GM19372 (cell line): ENCODE measurements at regions not wholly inside any gene's neighbourhood (a gene's known extent, or its start where the extent isn't known, plus 50 kb on each side); places are given as distances from the start of the nearest gene placed in this dataset.

Source experiments
- ATAC-seq: cut with Tn5 transposase; IDR thresholded peaks from one replicate; pipeline ENCODE4 v1.9.1; 2021; ENCODE audit warnings: mild to moderate bottlenecking, low read depth, moderate library complexity; ENCODE audit not compliant: unreplicated experiment

DNA sequence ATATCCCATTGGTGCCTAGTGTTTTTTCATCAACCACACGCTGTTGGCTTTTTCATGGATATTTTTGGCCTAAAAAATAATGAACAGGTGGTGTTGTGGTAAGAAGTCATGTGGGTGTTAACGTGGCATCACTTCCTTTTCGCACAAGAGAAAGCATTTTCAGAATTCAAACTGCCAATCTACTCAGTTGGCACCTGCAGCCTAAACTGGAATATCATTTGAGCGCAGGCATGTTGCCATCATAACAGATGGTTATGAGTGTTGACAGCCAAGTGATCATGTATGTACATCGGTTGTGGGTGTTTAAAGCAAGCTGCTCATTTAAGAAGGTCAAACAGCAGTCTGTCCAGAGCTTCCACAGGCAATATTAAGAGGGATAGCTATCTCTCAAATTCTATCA lies 1963.0 kb downstream of the NCAM2 start:
- ATAC-seq, result no peak

- ATAC-seq, result no peak
These were observed 1967.4 kb downstream of the NCAM2 start for GRCh38 chr21:22965455-22966135.

DNA sequence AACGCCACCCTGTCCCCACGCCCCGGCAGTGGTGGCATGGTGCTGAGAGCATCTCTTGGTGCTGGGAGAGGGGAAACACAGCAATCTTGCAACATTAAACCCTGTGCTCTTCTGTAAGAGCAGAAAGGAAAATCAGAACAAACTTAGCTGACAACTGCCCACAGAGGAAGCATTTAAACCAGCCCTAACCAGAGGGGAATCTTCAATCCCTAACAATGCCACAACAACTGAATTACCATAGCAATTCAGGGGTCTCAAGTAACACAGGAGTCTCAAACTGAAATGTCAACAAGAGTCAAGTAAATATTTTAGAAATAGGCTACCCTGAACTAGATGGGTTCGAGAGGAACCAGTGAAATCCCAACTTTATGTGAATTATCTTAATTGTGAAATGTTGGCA lies 1983.6 kb downstream of the NCAM2 start:
- ATAC-seq, result no peak

- no peak for ATAC-seq
These were observed 1994.9 kb downstream of the NCAM2 start for GRCh38 chr21:22993144-22993543.

DNA sequence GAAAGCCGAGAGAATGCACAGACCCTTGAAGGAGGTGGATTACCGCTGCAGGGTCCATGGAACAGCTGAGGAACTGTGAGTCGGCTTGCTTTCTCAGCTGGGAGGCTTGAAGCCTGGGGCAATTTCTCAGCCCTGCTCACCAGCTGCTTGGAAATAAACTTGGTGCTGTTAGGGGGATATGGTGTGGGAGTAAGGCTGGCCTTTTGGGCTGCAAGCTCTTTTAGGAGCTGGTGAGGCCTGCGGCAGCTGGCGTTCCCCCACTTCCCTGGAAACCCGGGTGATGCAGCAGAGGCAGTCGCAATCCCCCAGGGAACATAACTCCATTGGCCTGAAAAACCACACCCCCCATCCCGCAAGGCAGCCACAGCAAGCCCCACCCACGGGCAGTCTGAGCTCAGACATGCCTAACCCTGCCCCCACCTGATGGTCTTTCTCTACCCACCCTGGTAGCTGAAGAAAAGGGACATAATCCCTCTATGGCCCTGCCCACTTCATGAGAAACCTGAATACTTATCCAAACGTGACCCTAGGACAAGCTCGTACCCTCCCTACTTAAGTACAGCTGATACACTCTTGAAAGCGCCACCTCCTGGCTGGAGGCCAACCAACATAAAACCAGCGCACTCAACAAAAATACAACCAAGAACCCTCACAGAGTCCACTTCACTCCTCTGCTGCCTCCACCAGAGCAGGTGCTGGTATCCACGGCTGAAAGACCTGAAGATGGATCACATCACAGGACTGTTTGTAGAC lies 1995.8 kb downstream of the NCAM2 start:
- no peak for ATAC-seq

DNA sequence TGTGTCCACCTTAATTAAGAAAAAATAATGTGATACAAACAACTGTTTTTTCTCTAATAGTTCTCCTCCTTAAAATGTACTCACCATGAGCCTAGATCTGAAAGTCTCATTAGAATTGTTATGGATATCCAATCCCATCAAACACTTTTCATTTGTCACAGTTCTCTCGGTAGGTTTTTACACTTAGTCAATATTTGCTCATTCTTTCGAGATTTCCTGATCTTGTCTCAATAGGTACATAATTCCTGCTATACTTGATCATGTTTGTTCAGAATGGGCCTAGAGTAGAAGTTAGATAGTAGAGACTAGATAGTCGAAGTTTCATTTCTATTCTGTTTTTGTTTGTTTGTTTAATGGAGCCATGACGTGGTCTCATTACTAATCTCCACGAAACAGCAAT lies 2005.7 kb downstream of the NCAM2 start:
- no peak for ATAC-seq

DNA sequence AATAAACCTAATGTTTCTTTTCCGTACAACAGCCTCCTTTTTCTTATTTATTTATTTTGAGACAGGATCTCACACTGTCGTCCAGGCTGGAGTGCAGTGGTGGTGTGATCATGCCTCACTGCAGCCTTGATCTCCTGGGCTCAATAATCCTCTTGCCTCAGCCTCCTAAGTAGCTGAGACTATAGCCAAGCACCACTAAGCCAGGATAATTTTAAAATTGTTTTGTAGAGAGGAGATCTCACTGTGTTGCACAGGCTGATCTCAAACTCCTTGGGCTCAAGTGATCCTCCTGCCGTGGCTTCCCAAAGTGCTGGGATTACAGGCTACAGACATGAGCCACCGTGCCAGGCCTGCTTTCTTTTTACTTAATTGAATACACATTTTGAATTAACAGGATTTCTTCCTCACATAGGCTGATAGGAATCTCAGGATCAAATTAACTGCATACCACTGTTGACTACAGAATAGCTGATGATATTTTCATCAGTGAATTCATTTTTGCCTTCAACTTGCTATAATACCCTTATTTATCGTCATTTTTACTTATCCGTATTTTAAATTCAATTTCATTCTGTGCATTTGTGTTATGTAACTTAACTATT lies 2010.5 kb downstream of the NCAM2 start:
- no peak for ATAC-seq

- ATAC-seq, result no peak
These were observed 2011.2 kb downstream of the NCAM2 start for GRCh38 chr21:23009360-23009759.

GRCh38 chr21:23014021-23014420 lies 2015.8 kb downstream of the NCAM2 start:
- ATAC-seq, result no peak

- no peak for ATAC-seq
These were observed 2018.4 kb downstream of the NCAM2 start for GRCh38 chr21:23016617-23017016.

GRCh38 chr21:23017989-23018388 lies 2019.8 kb downstream of the NCAM2 start:
- ATAC-seq, result no peak

GRCh38 chr21:23020969-23021368 lies 2022.8 kb downstream of the NCAM2 start:
- ATAC-seq, result no peak

DNA sequence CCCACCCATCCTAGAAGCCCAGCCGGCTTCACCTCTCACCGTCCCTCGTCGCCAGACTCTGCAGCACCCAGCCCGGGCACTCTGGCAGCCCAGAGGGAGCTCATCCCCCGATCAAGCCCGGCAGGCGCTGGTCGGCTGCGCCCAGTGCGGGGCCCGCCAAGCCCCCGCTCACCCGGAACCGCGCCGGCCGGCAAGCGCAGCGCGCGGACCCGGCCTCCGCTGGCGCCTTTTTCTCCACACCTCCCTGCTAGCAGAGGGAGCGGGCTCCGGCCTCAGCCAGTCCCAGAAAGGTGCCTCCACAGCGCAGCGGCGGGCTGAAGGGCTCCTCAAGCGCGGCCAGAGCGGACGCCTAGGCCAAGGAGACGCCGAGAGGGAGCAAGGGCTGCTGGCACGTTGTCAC lies 2023.3 kb downstream of the NCAM2 start:
- ATAC-seq, result no peak

- no peak for ATAC-seq
These were observed 2028.7 kb downstream of the NCAM2 start for GRCh38 chr21:23026878-23027277.

GRCh38 chr21:23039846-23040245 lies 2041.6 kb downstream of the NCAM2 start:
- no peak for ATAC-seq

GRCh38 chr21:23045955-23046354 lies 2047.7 kb downstream of the NCAM2 start:
- ATAC-seq, result no peak

- ATAC-seq, result no peak
These were observed 2069.5 kb downstream of the NCAM2 start for GRCh38 chr21:23067672-23068071.

DNA sequence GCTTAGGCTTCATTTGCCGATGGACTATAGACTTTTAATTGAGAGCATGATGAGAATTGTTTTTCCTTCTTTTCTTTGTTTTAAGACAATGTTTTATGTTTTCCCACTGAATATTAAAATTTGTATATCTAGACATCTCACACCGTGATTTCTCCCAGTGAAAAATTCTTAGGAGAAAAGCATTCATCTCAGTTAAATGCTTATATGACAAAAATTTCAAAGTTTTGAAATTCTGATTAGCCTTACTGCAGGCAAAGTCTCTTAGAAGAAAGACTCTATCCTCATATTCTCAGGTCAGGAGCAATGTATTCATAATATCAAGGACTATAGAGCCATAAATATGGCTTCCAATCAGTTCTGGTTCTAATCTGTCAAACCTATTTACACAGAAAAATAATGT lies 2085.0 kb downstream of the NCAM2 start:
- no peak for ATAC-seq

DNA sequence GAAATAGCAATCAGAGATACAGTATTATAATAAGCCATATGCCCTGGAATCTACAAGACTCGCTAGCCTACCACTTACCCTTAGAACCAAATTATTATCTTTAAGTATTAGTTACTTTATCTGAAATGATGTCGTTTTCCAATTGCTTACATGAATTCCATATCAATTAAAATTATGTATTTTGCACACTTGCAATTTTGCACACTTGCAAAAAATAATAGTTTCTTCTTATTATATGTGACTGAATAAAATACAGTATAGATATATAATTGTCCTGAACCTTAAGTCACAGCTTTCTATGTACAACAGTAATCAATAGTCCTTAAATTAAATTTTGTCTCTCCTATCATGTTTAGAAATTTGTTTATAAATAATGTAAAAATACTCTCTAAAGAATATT lies 2095.1 kb downstream of the NCAM2 start:
- ATAC-seq, result no peak

- ATAC-seq, result no peak
These were observed 2101.0 kb downstream of the NCAM2 start for GRCh38 chr21:23099185-23099584.

DNA sequence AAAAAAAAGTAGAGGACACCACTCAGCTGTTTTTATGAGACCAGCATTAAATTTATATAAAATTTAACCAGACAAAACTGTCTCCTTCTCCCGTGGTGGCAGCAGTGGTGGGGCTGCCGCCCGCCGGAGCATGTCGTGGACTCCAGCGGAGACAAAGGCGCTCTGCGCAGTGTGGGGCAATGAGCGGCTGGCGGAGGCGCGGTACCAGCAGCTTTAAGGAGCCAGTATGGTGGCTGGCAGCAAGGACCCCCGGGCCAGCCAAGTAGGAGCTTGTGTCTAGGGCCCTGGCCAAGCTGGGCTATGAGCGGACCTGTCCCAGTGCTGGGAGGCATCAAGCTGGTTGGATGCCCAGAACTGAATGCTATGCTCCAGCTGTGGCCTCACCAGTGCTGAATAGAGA lies 2102.9 kb downstream of the NCAM2 start:
- ATAC-seq, result no peak

DNA sequence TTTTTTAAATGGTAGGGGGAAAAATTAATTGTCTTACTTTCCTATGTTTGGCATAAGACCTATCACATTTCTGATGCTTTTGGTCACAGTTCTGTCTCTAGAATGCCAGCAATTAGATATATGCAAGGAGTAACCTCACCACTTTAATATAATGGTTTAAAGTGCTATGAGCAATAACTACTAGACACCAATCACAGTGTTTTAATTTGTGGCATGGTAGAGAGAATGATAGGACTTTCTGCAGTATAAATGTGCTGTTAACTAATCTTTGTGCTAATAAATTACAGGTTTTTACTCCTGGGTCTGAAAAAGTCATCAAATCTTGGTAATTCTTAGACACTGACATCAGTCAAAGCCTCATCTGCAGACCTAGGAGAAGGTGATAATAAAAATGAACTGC lies 2110.3 kb downstream of the NCAM2 start:
- no peak for ATAC-seq
